Transverse colon (tissue), 4 donors: ENCODE measurements at regions not wholly inside any gene's neighbourhood (a gene's known extent, or its start where the extent isn't known, plus 50 kb on each side); places are given as distances from the start of the nearest gene placed in this dataset.

ENCODE experiments used
- DNase-seq: peaks from one replicate; pipeline ENCODE4 v3.0.0-alpha.2; 2019
- H3K27ac ChIP-seq, 4 donors: fragments of 200-600 bp; sonication (generic); 2 replicates each; pipeline ENCODE4 v1.5.1; 2016 to 2018; ENCODE audit warnings: inconsistent platforms in 4 of 4
- H3K27me3 ChIP-seq: fragments of 200-600 bp; sonication (generic); 2 replicates; pipeline ENCODE4 v1.5.1; 2017; ENCODE audit warnings: inconsistent platforms
- H3K36me3 ChIP-seq, 4 donors: fragments of 200-600 bp; sonication (generic); 2 replicates each; pipeline ENCODE4 v1.5.1; 2017 to 2019; ENCODE audit warnings: inconsistent platforms in 4 of 4
- H3K4me1 ChIP-seq, 4 donors: fragments of 200-600 bp; sonication (generic); 2 replicates each; pipeline ENCODE4 v1.5.1; 2017 to 2020; ENCODE audit warnings: inconsistent platforms in 4 of 4
- H3K4me3 ChIP-seq, 4 donors: fragments of 200-600 bp; sonication (generic); 1 replicate in 1 of 4; 2 replicates in 3 of 4; pipeline versions ENCODE4 v1.5.1 to v1.6.1; 2017 to 2019; ENCODE audit warnings: inconsistent platforms in 4 of 4
- H3K9me3 ChIP-seq, 2 donors: fragments of 200-600 bp; sonication (generic); 2 replicates each; pipeline ENCODE4 v1.5.1; 2017 to 2019; ENCODE audit warnings: inconsistent platforms in 2 of 2
- CTCF ChIP-seq, 5 experiments: fragments of 200-600 bp in 3 of 5; fragments of 450-650 bp in 2 of 5; sonication (generic) in 3 of 5; IDR thresholded peaks; 1 replicate in 2 of 5; 2 replicates in 3 of 5; pipeline ENCODE4 v1.5.1; 2016 to 2017; ENCODE audit warnings: antibody characterized with exemption in 5 of 5, inconsistent platforms in 3 of 5, mild to moderate bottlenecking in 2 of 5, moderate library complexity in 1 of 5
- EP300 ChIP-seq: sonication (generic); formaldehyde crosslinking; IDR thresholded peaks from one replicate; pipeline ENCODE4 v1.6.1; 2017; ENCODE audit warnings: antibody characterized with exemption, low read depth
- POLR2A ChIP-seq: fragments of 450-650 bp; IDR thresholded peaks from one replicate; pipeline ENCODE4 v1.6.1; 2016; ENCODE audit warnings: antibody characterized with exemption, mild to moderate bottlenecking, moderate library complexity
- POLR2AphosphoS5 ChIP-seq, 3 donors: sonication (generic); formaldehyde crosslinking; IDR thresholded peaks; one replicate each; pipeline ENCODE4 v1.6.1; 2016; ENCODE audit warnings: antibody characterized with exemption in 3 of 3
- WGBS, 2 donors: methylation state at CpG; one replicate each; pipeline ENCODE4 v1.1.5; 2018; ENCODE audit warnings: low coverage in 1 of 2; 5-methylcytosine and 5-hydroxymethylcytosine counted together
- in situ Hi-C, 4 donors: fragments of 200-750 bp; cut with MboI; loops; one replicate each; pipeline versions ENCODE4 v1.15.0 to v1.15.1; 2017; ENCODE audit warnings: low sequenced_read_pairs in 3 of 4, low pct_ligation_motif_present in 1 of 4, low pct_unique_long_range_greater_than_20kb in 1 of 4
- intact Hi-C: fragments of 100-400 bp; cut with DNase I; formaldehyde crosslinking; loops from one replicate; pipeline ENCODE4 v1.15.1; 2023; ENCODE audit warnings: low total_unique reads

- intact Hi-C loops (no loop called here), in situ Hi-C loops (no loop called here)
- Histone ChIP-seq H3K36me3 (no peaks in the 10 kb centered on the region), H3K27me3 (no peaks in the 10 kb centered on the region), H3K27ac (no peak overlapping the region), H3K4me3 (no peak overlapping the region), H3K9me3 (no peaks in the 10 kb centered on the region), H3K4me1 (no peaks in the 10 kb centered on the region)
- DNase-seq = no peak
- TF ChIP-seq POLR2AphosphoS5 (IDR thresholded peaks at IDR 0.05) (no peak), CTCF (IDR thresholded peaks at IDR 0.05) (no peak), POLR2A (no peak)
Measured at GRCh38 chr7:110105840-110106239, 985.1 kb upstream of the LRRN3 start.

GRCh38 chr7:110119883-110120581 is 970.9 kb upstream of the LRRN3 start:
- in situ Hi-C loops = no loop called here
- TF ChIP-seq POLR2A (no peak), EP300 (no peak), POLR2AphosphoS5 (IDR thresholded peaks at IDR 0.05) (no peak), CTCF (IDR thresholded peaks at IDR 0.05) (no peak)
- H3K4me1 ChIP-seq = no peaks in the 10 kb centered on the region
- no peak overlapping the region for H3K4me3 ChIP-seq
- DNase-seq = no peak
- no peaks in the 10 kb centered on the region for H3K36me3 ChIP-seq
- intact Hi-C loops = no loop called here
- no peaks in the 10 kb centered on the region for H3K27me3 ChIP-seq
- no peaks in the 10 kb centered on the region for H3K9me3 ChIP-seq
- 55% methylated on average over 7 of the region's 7 CpGs; no CpG with 5 or more reads in 1 of the 2 donors for WGBS, 2 donors
- H3K27ac ChIP-seq = no peak overlapping the region

GRCh38 chr7:110129159-110129558 is 961.8 kb upstream of the LRRN3 start:
- no peaks in the 10 kb centered on the region for H3K36me3 ChIP-seq
- TF ChIP-seq POLR2A = no peak
- no peak for TF ChIP-seq POLR2AphosphoS5 (IDR thresholded peaks at IDR 0.05)
- TF ChIP-seq CTCF (IDR thresholded peaks at IDR 0.05) = no peak
- no peak for TF ChIP-seq EP300
- intact Hi-C loops = no loop called here
- H3K4me1 ChIP-seq = no peaks in the 10 kb centered on the region
- no peaks in the 10 kb centered on the region for H3K9me3 ChIP-seq
- H3K4me3 ChIP-seq = no peak overlapping the region
- H3K27ac ChIP-seq = no peak overlapping the region
- DNase-seq = no peak
- H3K27me3 ChIP-seq = no peaks in the 10 kb centered on the region
- in situ Hi-C loops = no loop called here

GRCh38 chr7:110130669-110131068 is 960.3 kb upstream of the LRRN3 start:
- WGBS, 2 donors = 10 to 30% methylated on average over 2 of the region's 2 CpGs
- DNase-seq = no peak
- Histone ChIP-seq H3K27me3 (no peaks in the 10 kb centered on the region), H3K4me1 (no peaks in the 10 kb centered on the region), H3K9me3 (no peaks in the 10 kb centered on the region), H3K27ac (no peak overlapping the region), H3K4me3 (no peak overlapping the region), H3K36me3 (no peaks in the 10 kb centered on the region)
- in situ Hi-C loops (no loop called here), intact Hi-C loops (no loop called here)
- no peak for TF ChIP-seq POLR2AphosphoS5 (IDR thresholded peaks at IDR 0.05)
- no peak for TF ChIP-seq EP300
- no peak for TF ChIP-seq POLR2A

GRCh38 chr7:110131344-110131743 is 959.6 kb upstream of the LRRN3 start:
- Histone ChIP-seq H3K4me3 (no peak overlapping the region), H3K27ac (no peak overlapping the region)

More at GRCh38 chr7:110131344-110131743, 959.6 kb upstream of the LRRN3 start:
- TF ChIP-seq EP300 (no peak), POLR2AphosphoS5 (IDR thresholded peaks at IDR 0.05) (no peak), CTCF (IDR thresholded peaks at IDR 0.05) (no peak), POLR2A (no peak)
- H3K4me1 ChIP-seq = no peaks in the 10 kb centered on the region
- DNase-seq = no peak
- H3K9me3 ChIP-seq = no peaks in the 10 kb centered on the region
- no peaks in the 10 kb centered on the region for H3K36me3 ChIP-seq
- intact Hi-C loops (no loop called here), in situ Hi-C loops (no loop called here)
- H3K27me3 ChIP-seq = no peaks in the 10 kb centered on the region
